ENCODE measurements at regions not wholly inside any gene's neighbourhood (a gene's known extent, or its start where the extent isn't known, plus 50 kb on each side); places are given as distances from the start of the nearest gene placed in this dataset.
"Not testable (repeated sequence)": the region's sequence is repeated elsewhere in the genome, so short reads cannot be mapped to it uniquely, and the experiment has no call there.

DNA sequence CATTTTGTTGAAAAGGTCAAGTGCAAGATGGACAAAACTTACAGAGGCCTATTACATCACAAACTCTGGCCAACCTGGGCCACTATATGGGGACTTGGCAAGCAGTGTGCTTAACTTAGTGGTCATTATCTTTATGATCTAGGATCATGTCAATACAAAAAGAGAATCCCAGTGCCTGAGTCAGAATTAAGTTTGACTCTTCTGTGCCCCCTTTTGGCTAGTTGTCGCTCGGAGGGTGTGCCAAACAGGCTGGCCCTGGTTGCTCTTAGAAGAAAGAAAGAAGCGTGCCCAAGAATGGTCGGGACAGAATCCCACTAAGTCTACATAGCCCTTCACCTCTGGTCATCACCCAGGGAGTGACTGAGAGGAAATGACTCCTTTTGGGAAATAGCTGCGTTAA is 100.1 kb downstream of the EIF4E start:
- H3K27ac ChIP-seq (ENCODE audit: low read length): no peak overlapping the region
- intact Hi-C loops (cut with micrococcal nuclease; ENCODE audit: unreplicated experiment): no loop called here

GRCh38 chr4:98827661-98828060 is 101.3 kb downstream of the EIF4E start:
- POLR2A ChIA-PET: no interaction called here
- no TSS peak for BruUV-seq (replicated peaks)
- Histone ChIP-seq H3K4me3 (ENCODE audit: low read depth in 2 of 2, low read length in 2 of 2) (no peak overlapping the region), H3K36me3 (ENCODE audit: control insufficient read depth, insufficient read depth, low read length) (no peaks in the 10 kb centered on the region), H3K9me3 (ENCODE audit: control insufficient read depth, insufficient read depth, low read depth, low read length) (no peaks in the 10 kb centered on the region), H3K27me3 (ENCODE audit: control insufficient read depth, insufficient read depth, low read length) (no peaks in the 10 kb centered on the region), H3K4me1 (ENCODE audit: control insufficient read depth, insufficient read depth, low read length) (no peaks in the 10 kb centered on the region), H3K27ac (ENCODE audit: low read length) (no peak overlapping the region)
- intact Hi-C loops (cut with micrococcal nuclease; ENCODE audit: unreplicated experiment) (no loop called here), in situ Hi-C loops (cut with HindIII; ENCODE audit: low pct_unique_long_range_greater_than_20kb, low sequenced_read_pairs) (no loop called here)
- CTCF ChIA-PET: no interaction called here
- ATAC-seq: no peak
- DNase-seq (ENCODE audit: low read depth, low spot score): no peak
- TF ChIP-seq SIN3A (IDR thresholded peaks at IDR 0.05; ENCODE audit: borderline replicate concordance, insufficient read depth, low read depth, low read length): no peak

More for the DNA sequence above, 100.1 kb downstream of the EIF4E start:
- BruUV-seq (replicated peaks): no TSS peak
- in situ Hi-C loops (cut with HindIII; ENCODE audit: low pct_unique_long_range_greater_than_20kb, low sequenced_read_pairs): no loop called here
- ChIA-PET POLR2A (no interaction called here), CTCF (no interaction called here)
- Histone ChIP-seq H3K27me3 (ENCODE audit: control insufficient read depth, insufficient read depth, low read length) (no peaks in the 10 kb centered on the region), H3K36me3 (ENCODE audit: control insufficient read depth, insufficient read depth, low read length) (no peaks in the 10 kb centered on the region), H3K4me1 (ENCODE audit: control insufficient read depth, insufficient read depth, low read length) (no peaks in the 10 kb centered on the region), H3K9me3 (ENCODE audit: control insufficient read depth, insufficient read depth, low read depth, low read length) (no peaks in the 10 kb centered on the region), H3K4me3 (ENCODE audit: low read depth in 2 of 2, low read length in 2 of 2) (no peak overlapping the region)
- no peak for ATAC-seq
- no peak for TF ChIP-seq POLR2AphosphoS5 (IDR thresholded peaks at IDR 0.05; ENCODE audit: low read depth, low read length)
- TF ChIP-seq REST (IDR thresholded peaks at IDR 0.05; ENCODE audit: insufficient read depth in 1 of 2, low read depth in 2 of 2, low read length in 1 of 2): no peak
- peak; percentile 36; the same call in 1 of the 2 replicates for TF ChIP-seq CTCF (IDR thresholded peaks at IDR 0.05)
- DNase-seq (ENCODE audit: low read depth, low spot score): no peak

GRCh38 chr4:98822144-98822543 is 106.8 kb downstream of the EIF4E start:
- POLR2A ChIA-PET: no interaction called here
- H3K27me3 ChIP-seq (ENCODE audit: control insufficient read depth, insufficient read depth, low read length): no peaks in the 10 kb centered on the region
- TF ChIP-seq TCF7L2 (IDR thresholded peaks at IDR 0.05; ENCODE audit: low read depth, low read length) (no peak), POLR2AphosphoS5 (IDR thresholded peaks at IDR 0.05; ENCODE audit: low read depth, low read length) (no peak), CTCF (IDR thresholded peaks at IDR 0.05) (no peak), REST (IDR thresholded peaks at IDR 0.05; ENCODE audit: insufficient read depth in 1 of 2, low read depth in 2 of 2, low read length in 1 of 2) (no peak)
- no peaks in the 10 kb centered on the region for H3K9me3 ChIP-seq (ENCODE audit: control insufficient read depth, insufficient read depth, low read depth, low read length)
- no peaks in the 10 kb centered on the region for H3K4me1 ChIP-seq (ENCODE audit: control insufficient read depth, insufficient read depth, low read length)
- no peak overlapping the region for H3K27ac ChIP-seq (ENCODE audit: low read length)
- BruUV-seq (replicated peaks): no TSS peak
- in situ Hi-C loops (cut with HindIII; ENCODE audit: low pct_unique_long_range_greater_than_20kb, low sequenced_read_pairs) (no loop called here), intact Hi-C loops (cut with micrococcal nuclease; ENCODE audit: unreplicated experiment) (no loop called here)
- DNase-seq (ENCODE audit: low read depth, low spot score): no peak
- no peak for ATAC-seq
- H3K36me3 ChIP-seq (ENCODE audit: control insufficient read depth, insufficient read depth, low read length): no peaks in the 10 kb centered on the region
- H3K4me3 ChIP-seq (ENCODE audit: low read depth in 2 of 2, low read length in 2 of 2): no peak overlapping the region
- CTCF ChIA-PET: no interaction called here

DNA sequence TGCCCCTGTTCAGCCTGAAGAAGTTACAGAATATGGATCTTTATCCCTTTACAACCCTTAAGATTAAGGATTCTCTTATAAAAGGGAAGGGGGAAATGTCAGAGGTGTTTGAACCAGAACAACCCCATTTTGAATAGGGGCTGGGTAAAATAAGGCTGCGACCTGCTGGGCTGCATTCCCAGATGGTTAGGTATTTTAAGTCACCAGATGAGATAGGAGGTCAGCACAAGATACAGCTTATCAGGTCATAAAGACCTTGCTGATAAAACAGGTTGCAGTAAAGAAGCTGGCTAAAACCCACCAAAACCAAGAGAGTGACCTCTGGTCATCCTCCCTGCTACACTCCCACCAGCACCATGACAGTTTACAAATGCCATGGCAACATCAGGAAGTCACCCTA is 110.8 kb downstream of the EIF4E start:
- intact Hi-C loops (cut with micrococcal nuclease; ENCODE audit: unreplicated experiment); in situ Hi-C loops (cut with HindIII; ENCODE audit: low pct_unique_long_range_greater_than_20kb, low sequenced_read_pairs): not testable (repeated sequence)
- POLR2A ChIA-PET: interaction anchor here (0.6 kb wide), 1 partner anchor 82 kb away, joined by 5 read pairs; no protein-coding TSS in a partner anchor

More for the DNA sequence above, 110.8 kb downstream of the EIF4E start:
- DNase-seq (ENCODE audit: low read depth, low spot score); BruUV-seq (replicated peaks); H3K4me3 ChIP-seq (ENCODE audit: low read depth in 2 of 2, low read length in 2 of 2); H3K36me3 ChIP-seq (ENCODE audit: control insufficient read depth, insufficient read depth, low read length); H3K9me3 ChIP-seq (ENCODE audit: control insufficient read depth, insufficient read depth, low read depth, low read length); CTCF ChIA-PET; ATAC-seq; H3K4me1 ChIP-seq (ENCODE audit: control insufficient read depth, insufficient read depth, low read length); H3K27ac ChIP-seq (ENCODE audit: low read length); H3K27me3 ChIP-seq (ENCODE audit: control insufficient read depth, insufficient read depth, low read length): not testable (repeated sequence)

All from Panc1 (cell line).